MG63 (cell line): ENCODE measurements at regions not wholly inside any gene's neighbourhood (a gene's known extent, or its start where the extent isn't known, plus 50 kb on each side); places are given as distances from the start of the nearest gene placed in this dataset.
"Not testable (repeated sequence)": the region's sequence is repeated elsewhere in the genome, so short reads cannot be mapped to it uniquely, and the experiment has no call there.

Source experiments
- DNase-seq: peaks from one replicate; pipeline ENCODE4 v3.0.0-alpha.2; 2020
- H3K27me3 ChIP-seq: fragments of 250-450 bp; sonication (Bioruptor Pico); 2 replicates; pipeline ENCODE4 v1.5.1; 2020; ENCODE audit warnings: mild to moderate bottlenecking, moderate library complexity
- H3K36me3 ChIP-seq: fragments of 250-450 bp; sonication (Bioruptor Pico); 2 replicates; pipeline ENCODE4 v1.5.1; 2020; ENCODE audit warnings: mild to moderate bottlenecking, moderate library complexity
- H3K4me3 ChIP-seq: fragments of 250-450 bp; sonication (Bioruptor Pico); 2 replicates; pipeline ENCODE4 v1.5.1; 2020; ENCODE audit warnings: mild to moderate bottlenecking, moderate library complexity
- H3K9me3 ChIP-seq: fragments of 250-450 bp; sonication (Bioruptor Pico); 2 replicates; pipeline ENCODE4 v1.5.1; 2020; ENCODE audit warnings: mild to moderate bottlenecking, moderate library complexity

GRCh38 chr7:53318566-53318965 lies 283.1 kb downstream of the POM121L12 start:
- Histone ChIP-seq H3K27me3 (no peaks in the 10 kb centered on the region), H3K4me3 (no peak overlapping the region), H3K36me3 (no peaks in the 10 kb centered on the region), H3K9me3 (no peaks in the 10 kb centered on the region)
- DNase-seq, result no peak

DNA sequence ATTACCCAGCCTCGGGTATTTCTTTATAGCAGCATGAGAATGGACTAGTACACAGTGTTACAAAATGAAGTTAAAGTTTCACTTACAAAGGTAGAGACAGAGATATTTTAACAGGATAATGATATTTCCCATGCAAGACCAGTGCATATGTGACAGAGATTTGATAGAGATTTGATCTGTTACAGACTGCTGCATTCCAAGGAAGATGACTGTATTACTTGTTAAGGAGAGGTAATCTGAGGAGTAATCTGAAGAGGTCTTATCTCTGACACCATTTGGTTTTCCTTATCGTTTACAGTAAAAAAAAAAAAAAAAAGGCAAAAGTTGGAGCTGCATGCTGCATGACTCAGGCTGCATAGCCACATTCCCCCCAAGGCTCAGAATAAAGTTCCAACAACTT lies 289.6 kb downstream of the POM121L12 start:
- Histone ChIP-seq H3K27me3 (no peaks in the 10 kb centered on the region), H3K36me3 (no peaks in the 10 kb centered on the region), H3K4me3 (no peak overlapping the region), H3K9me3 (no peaks in the 10 kb centered on the region)
- DNase-seq, result no peak

GRCh38 chr7:53326634-53327033 lies 291.2 kb downstream of the POM121L12 start:
- Histone ChIP-seq H3K27me3 (no peaks in the 10 kb centered on the region), H3K36me3 (no peaks in the 10 kb centered on the region), H3K4me3 (no peak overlapping the region), H3K9me3 (no peaks in the 10 kb centered on the region)
- no peak for DNase-seq

- H3K4me3 ChIP-seq, result no peak overlapping the region
- no peaks in the 10 kb centered on the region for H3K36me3 ChIP-seq
- no peak for DNase-seq
- H3K9me3 ChIP-seq, result peaks cover 2% of the 10 kb centered on the region; the same call in 1 of the 2 replicates
- no peaks in the 10 kb centered on the region for H3K27me3 ChIP-seq
These were observed 300.8 kb downstream of the POM121L12 start for GRCh38 chr7:53336105-53336668.

DNA sequence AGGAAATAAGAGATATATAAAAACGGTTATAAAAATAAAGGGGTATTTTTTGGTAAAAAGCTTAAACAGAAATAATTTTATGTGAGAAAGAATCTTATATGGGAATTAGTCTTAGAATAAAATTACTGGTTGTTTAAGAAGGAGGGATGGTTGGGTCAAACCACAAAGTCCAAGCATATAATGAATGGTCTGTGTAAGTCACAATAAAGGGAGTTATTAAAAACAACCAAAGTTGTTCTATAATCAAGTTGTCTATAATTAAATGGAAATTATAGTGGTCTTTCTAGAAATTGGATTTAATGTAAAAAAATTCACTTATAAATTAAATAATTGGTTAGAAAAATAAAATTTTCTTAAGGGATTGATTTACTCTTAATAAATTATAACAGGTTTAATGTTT lies 304.8 kb downstream of the POM121L12 start:
- H3K36me3 ChIP-seq, result no peaks in the 10 kb centered on the region
- peaks cover 2% of the 10 kb centered on the region; the same call in 1 of the 2 replicates for H3K9me3 ChIP-seq
- DNase-seq, result no peak
- no peaks in the 10 kb centered on the region for H3K27me3 ChIP-seq
- no peak overlapping the region for H3K4me3 ChIP-seq

DNA sequence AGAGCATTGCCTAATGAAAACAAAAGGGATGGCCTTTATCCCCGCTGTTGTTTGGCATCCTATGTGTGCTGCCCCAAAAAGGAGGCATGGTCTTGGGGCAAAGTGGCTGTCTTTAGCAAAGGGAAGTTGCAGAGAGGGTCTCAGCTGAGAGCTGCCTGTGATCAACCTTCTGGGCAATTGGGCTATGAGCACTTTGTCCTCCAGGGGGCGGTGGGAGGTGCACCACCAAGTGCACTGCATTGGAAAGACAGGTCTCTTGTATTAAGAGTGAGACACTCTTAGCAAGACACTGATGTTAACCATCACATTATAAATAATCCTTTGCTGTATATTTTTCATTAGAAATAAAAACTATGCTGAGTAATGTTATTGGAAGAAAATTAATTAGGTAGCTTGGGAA lies 314.8 kb downstream of the POM121L12 start:
- Histone ChIP-seq H3K9me3 (no peaks in the 10 kb centered on the region), H3K4me3 (no peak overlapping the region), H3K36me3 (no peaks in the 10 kb centered on the region), H3K27me3 (no peaks in the 10 kb centered on the region)
- peak; percentile 11 for DNase-seq

GRCh38 chr7:53351681-53352080 lies 316.2 kb downstream of the POM121L12 start:
- DNase-seq, result no peak
- Histone ChIP-seq H3K9me3 (no peaks in the 10 kb centered on the region), H3K36me3 (no peaks in the 10 kb centered on the region)

GRCh38 chr7:53358269-53358668 lies 322.8 kb downstream of the POM121L12 start:
- Histone ChIP-seq H3K4me3 (no peak overlapping the region), H3K36me3 (no peaks in the 10 kb centered on the region)
- no peak for DNase-seq

More at GRCh38 chr7:53351681-53352080, 316.2 kb downstream of the POM121L12 start:
- H3K4me3 ChIP-seq, result no peak overlapping the region
- no peaks in the 10 kb centered on the region for H3K27me3 ChIP-seq

DNA sequence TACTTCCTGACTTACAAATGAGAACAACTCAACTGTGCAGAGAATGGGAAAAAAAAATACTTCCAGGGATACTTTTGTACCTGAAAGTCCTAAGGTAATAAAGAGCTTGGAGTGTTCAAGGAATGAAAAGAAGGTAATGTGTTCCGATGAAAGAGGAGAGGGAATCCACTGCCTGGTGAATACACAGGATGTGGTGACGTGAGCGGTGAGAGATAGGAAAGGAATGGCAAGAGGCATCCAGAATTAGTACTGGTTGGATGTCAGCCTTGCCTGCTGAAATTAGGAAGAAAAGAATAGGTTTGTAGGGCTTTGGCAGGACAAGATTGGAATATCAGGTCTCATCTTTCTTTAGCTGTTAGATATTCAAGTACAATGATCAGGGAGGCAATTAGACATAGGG lies 347.7 kb downstream of the POM121L12 start:
- DNase-seq, result peak; percentile 4
- no peaks in the 10 kb centered on the region for H3K9me3 ChIP-seq
- H3K27me3 ChIP-seq, result no peaks in the 10 kb centered on the region

More at GRCh38 chr7:53358269-53358668, 322.8 kb downstream of the POM121L12 start:
- Histone ChIP-seq H3K27me3 (no peaks in the 10 kb centered on the region), H3K9me3 (no peaks in the 10 kb centered on the region)

DNA sequence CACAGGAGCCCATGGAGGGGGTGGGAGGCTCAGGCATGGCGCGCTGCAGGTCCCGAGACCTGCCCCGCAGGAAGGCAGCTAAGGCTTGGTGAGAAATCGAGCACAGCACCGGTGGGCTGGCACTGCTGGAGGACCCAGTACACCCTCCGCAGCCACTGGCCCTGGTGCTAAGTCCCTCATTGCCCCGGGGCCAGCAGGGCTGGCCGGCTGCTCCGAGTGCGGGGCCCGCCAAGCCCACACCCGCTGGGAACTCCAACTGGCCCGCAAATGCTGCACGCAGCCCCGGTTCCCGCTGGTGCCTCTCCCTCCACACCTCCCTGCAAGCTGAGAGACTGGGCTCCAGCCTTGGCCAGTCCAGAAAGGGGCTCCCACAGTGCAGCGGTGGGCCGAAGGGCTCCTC lies 349.8 kb downstream of the POM121L12 start:
- not testable (repeated sequence) for H3K4me3 ChIP-seq, DNase-seq, H3K9me3 ChIP-seq, H3K36me3 ChIP-seq, H3K27me3 ChIP-seq

More for the DNA sequence above, 347.7 kb downstream of the POM121L12 start:
- H3K4me3 ChIP-seq, result no peak overlapping the region
- no peaks in the 10 kb centered on the region for H3K36me3 ChIP-seq

DNA sequence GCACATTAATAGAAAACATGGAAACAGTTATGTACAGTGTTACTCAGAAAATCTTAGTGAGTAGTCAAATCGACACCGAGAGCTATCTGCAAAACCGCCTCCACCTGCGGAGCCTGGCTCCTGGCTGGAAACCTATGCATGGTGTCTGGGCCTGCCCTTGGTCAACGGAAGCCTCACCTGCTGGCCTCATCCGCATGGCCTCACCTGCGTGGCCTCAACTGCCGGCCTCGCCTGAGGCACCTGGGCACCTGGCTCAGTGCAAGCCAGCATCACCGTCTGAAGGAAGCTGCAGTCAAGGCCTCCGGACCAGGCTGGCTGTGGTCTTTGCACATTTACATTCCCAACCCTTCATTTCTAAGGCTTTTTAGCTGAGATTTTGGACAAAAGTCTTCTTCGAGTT lies 352.1 kb downstream of the POM121L12 start:
- DNase-seq, result no peak
- no peak overlapping the region for H3K4me3 ChIP-seq
- H3K9me3 ChIP-seq, result no peaks in the 10 kb centered on the region
- H3K36me3 ChIP-seq, result no peaks in the 10 kb centered on the region
- no peaks in the 10 kb centered on the region for H3K27me3 ChIP-seq

DNA sequence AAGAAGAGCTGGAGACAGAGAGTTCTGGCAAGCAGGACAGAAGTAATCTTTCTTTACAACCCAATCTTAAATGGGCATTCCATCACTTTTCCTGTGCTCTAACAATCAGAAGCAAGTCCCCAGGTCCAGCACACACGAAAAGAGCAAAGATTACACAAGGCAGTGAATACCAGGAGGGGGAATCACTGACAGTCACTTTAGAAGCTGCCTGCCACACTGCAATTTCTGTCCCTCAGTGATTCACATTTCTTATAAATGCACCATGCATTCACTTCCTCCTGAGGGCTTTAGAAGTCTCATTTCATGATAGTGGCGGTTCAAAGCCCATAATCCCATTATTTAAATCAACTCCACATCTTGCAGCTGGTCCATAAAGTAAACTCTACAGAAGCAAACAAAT lies 362.5 kb downstream of the POM121L12 start:
- Histone ChIP-seq H3K36me3 (no peaks in the 10 kb centered on the region), H3K4me3 (no peak overlapping the region), H3K9me3 (no peaks in the 10 kb centered on the region), H3K27me3 (no peaks in the 10 kb centered on the region)
- DNase-seq, result no peak

DNA sequence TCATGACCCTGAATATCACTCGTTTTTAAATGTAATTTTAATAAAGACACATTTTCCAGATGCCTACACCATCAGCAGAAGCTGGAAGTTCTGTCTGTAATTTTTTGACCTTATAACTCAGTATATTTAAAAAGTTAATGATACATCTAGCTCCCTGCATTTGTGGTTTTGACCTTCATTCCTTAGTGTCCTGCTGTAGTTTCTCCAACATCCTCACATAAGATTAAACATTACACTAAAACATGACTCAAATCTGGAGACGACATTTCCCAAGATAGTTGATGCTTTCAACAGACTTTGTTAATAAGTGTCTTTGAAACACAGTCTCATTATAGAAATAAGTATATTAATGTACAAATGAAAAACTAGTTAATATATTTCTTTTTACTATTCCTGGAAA lies 363.1 kb downstream of the POM121L12 start:
- Histone ChIP-seq H3K27me3 (no peaks in the 10 kb centered on the region), H3K9me3 (no peaks in the 10 kb centered on the region), H3K36me3 (no peaks in the 10 kb centered on the region), H3K4me3 (no peak overlapping the region)
- no peak for DNase-seq

- H3K9me3 ChIP-seq, result no peaks in the 10 kb centered on the region
- H3K36me3 ChIP-seq, result no peaks in the 10 kb centered on the region
- H3K27me3 ChIP-seq, result no peaks in the 10 kb centered on the region
- no peak for DNase-seq
- no peak overlapping the region for H3K4me3 ChIP-seq
These were observed 377.6 kb downstream of the POM121L12 start for GRCh38 chr7:53413021-53413420.

DNA sequence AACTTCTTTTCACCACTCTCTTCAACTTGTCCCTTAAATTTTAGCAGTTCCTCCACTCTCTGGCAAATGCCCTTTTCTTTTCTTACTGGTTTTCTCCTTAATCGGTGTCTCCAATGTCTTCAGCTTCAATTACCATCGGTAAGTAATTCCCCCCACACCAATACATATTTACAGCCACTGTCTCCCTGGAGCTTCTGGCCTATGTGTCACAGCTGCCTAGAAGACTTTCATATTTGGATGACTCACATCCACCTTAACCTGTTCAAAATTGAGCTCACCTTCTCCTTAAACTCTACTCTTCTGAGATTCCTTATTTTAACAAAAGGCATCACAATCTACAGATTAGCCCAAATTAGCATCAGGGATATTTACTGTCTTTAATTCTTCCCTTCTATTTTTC lies 380.4 kb downstream of the POM121L12 start:
- Histone ChIP-seq H3K36me3 (no peaks in the 10 kb centered on the region), H3K4me3 (no peak overlapping the region), H3K9me3 (no peaks in the 10 kb centered on the region), H3K27me3 (no peaks in the 10 kb centered on the region)
- no peak for DNase-seq

DNA sequence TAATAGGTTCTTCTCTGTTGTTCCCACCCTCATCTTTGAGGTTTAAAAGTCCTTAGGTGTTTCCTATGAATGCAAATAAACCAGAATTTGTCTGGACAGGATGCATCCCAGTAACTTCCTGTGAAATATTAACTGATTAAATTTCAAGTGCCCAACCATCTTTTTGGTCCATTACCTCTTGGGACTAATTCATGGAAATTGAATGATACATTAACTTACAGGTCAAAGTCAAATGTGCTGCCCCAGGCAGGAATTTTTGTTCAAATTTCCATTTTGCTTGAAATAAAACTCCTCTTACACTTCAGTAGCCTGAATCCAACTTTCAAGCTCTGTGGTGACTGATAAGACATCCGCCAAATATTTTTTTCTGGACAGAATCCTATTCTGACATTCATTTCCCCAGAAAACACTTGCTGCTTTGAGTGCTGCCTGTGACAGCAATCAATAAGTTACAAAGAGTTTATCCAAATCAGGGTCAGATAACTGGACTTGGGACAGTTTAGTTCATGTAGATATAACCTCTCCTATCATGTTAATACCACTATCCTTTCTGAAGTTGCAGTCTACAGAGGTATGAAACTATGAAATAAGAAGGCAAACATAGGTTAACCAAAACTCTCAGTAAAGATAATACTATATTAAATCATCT lies 383.5 kb downstream of the POM121L12 start:
- Histone ChIP-seq H3K4me3 (no peak overlapping the region), H3K9me3 (no peaks in the 10 kb centered on the region), H3K27me3 (no peaks in the 10 kb centered on the region), H3K36me3 (no peaks in the 10 kb centered on the region)
- DNase-seq, result no peak

DNA sequence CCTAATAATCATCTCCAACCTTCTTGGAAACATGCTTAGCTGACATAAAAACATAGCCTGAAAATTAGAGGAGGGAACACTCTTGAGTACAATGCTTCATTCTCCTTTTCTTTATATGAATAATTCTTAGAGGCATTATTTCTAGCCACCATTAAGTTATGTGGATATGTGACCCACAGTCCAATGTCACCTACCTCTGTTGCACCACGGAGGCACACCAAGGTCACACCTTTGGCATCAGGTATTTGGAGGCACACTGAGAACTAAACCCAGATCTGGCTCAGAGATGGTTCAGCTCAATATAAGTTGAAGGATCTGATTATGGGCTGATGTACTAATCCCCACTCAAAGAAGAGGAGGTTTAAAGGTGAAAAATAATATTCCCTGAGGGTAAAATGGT lies 385.1 kb downstream of the POM121L12 start:
- Histone ChIP-seq H3K9me3 (no peaks in the 10 kb centered on the region), H3K36me3 (no peaks in the 10 kb centered on the region), H3K27me3 (no peaks in the 10 kb centered on the region), H3K4me3 (no peak overlapping the region)
- DNase-seq, result no peak

GRCh38 chr7:53422291-53422690 lies 386.9 kb downstream of the POM121L12 start:
- H3K4me3 ChIP-seq, result no peak overlapping the region
- H3K27me3 ChIP-seq, result no peaks in the 10 kb centered on the region
- no peaks in the 10 kb centered on the region for H3K9me3 ChIP-seq
- DNase-seq, result no peak
- H3K36me3 ChIP-seq, result no peaks in the 10 kb centered on the region
